Natural killer cell (primary cell): ENCODE measurements at regions not wholly inside any gene's neighbourhood (a gene's known extent, or its start where the extent isn't known, plus 50 kb on each side); places are given as distances from the start of the nearest gene placed in this dataset.

ENCODE experiments used
- ATAC-seq, 3 donors: fragments of 150-1000 bp in 2 of 3; fragments of 200-7000 bp in 1 of 3; cut with Tn5 transposase; 1 replicate in 1 of 3; 2 replicates in 2 of 3; pipeline ENCODE4 v1.10.0; 2021; ENCODE audit warnings: mild to moderate bottlenecking in 2 of 3, moderate library complexity in 2 of 3
- DNase-seq, 2 donors: peaks; one replicate each; pipeline versions ENCODE4 v3.0.0 to v3.0.0-alpha.2; 2013 to 2021; ENCODE audit warnings: mixed read lengths in 1 of 2
- H3K27ac ChIP-seq: one replicate; pipeline ENCODE4 v1.5.1; 2013; ENCODE audit warnings: mild to moderate bottlenecking, low read length
- H3K27me3 ChIP-seq: one replicate; pipeline ENCODE4 v1.6.1; 2013; ENCODE audit warnings: low read length; ENCODE audit not compliant: control insufficient read depth, insufficient read depth
- H3K36me3 ChIP-seq: one replicate; pipeline ENCODE4 v1.6.1; 2013; ENCODE audit warnings: low read length; ENCODE audit not compliant: control insufficient read depth, insufficient read depth
- H3K4me1 ChIP-seq: one replicate; pipeline ENCODE4 v1.6.1; 2013; ENCODE audit warnings: low read length; ENCODE audit not compliant: control insufficient read depth, insufficient read depth
- H3K4me3 ChIP-seq: one replicate; pipeline ENCODE4 v1.5.1; 2013; ENCODE audit warnings: low read length
- H3K9me3 ChIP-seq: one replicate; pipeline ENCODE4 v1.6.1; 2013; ENCODE audit warnings: low read length; ENCODE audit not compliant: control insufficient read depth, insufficient read depth
- H3K27ac Mint-ChIP-seq, 2 donors: one replicate each; pipeline ENCODE4 v1.8.0; 2022; ENCODE audit warnings: mild to moderate bottlenecking in 2 of 2, mixed read lengths in 2 of 2, moderate library complexity in 1 of 2
- H3K27me3 Mint-ChIP-seq, 2 donors: one replicate each; pipeline ENCODE4 v1.8.0; 2022; ENCODE audit warnings: low read depth in 2 of 2, mixed read lengths in 2 of 2
- H3K36me3 Mint-ChIP-seq: one replicate; pipeline ENCODE4 v1.8.0; 2022; ENCODE audit warnings: mixed read lengths
- H3K4me1 Mint-ChIP-seq, 2 donors: one replicate each; pipeline ENCODE4 v1.8.0; 2022; ENCODE audit warnings: mixed read lengths in 2 of 2
- H3K4me3 Mint-ChIP-seq: one replicate; pipeline ENCODE4 v1.8.0; 2022; ENCODE audit warnings: mild to moderate bottlenecking, moderate library complexity, mixed read lengths
- H3K9me3 Mint-ChIP-seq, 2 donors: one replicate each; pipeline ENCODE4 v1.8.0; 2022; ENCODE audit warnings: mixed read lengths in 2 of 2
- WGBS: methylation state at CpG from one replicate; pipeline ENCODE4 v1.1.7; 2013; ENCODE audit warnings: missing lambda C conversion rate; ENCODE audit not compliant: insufficient coverage; 5-methylcytosine and 5-hydroxymethylcytosine counted together
- intact Hi-C: fragments of 100-400 bp; cut with micrococcal nuclease; formaldehyde crosslinking; loops from one replicate; pipeline ENCODE4 v1.14.2; 2022
- TF ChIP-seq, protein P1 (sequence below): fragments of 200-600 bp; IDR thresholded peaks from one replicate; pipeline ENCODE4 v1.8.0; 2022; ENCODE audit warnings: antibody characterized with exemption

DNA sequence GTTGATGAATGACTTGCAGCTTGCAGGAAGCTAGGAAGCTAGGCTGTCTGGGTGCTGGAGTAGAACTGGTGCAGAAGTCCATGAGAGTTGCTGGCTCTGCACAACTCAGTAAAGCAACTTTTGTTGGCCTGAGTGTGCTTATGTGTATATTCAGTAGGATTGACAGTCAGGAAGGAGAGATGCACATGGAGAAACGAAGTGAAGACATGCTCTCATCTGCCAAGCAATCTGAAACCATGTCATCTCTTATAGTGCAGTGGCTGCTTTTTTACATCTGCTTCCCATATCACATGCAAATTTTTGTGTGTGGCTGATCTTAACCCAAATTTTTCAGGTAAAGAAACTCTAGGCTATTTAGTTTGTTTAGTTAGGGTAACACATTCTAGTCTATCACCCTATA lies 252.4 kb upstream of the HS3ST5 start:
- Mint-ChIP-seq H3K4me1 (no peaks in the 10 kb centered on the region), H3K36me3 (no peaks in the 10 kb centered on the region), H3K27ac (no peak overlapping the region), H3K9me3 (peaks cover 6 to 15% of the 10 kb centered on the region in 2 donors), H3K27me3 (no peaks in the 10 kb centered on the region), H3K4me3 (no peak overlapping the region)
- Histone ChIP-seq H3K9me3 (no peaks in the 10 kb centered on the region), H3K27ac (no peak overlapping the region), H3K4me3 (no peak overlapping the region), H3K36me3 (no peaks in the 10 kb centered on the region), H3K27me3 (no peaks in the 10 kb centered on the region), H3K4me1 (no peaks in the 10 kb centered on the region)
- TF ChIP-seq, protein P1, sequence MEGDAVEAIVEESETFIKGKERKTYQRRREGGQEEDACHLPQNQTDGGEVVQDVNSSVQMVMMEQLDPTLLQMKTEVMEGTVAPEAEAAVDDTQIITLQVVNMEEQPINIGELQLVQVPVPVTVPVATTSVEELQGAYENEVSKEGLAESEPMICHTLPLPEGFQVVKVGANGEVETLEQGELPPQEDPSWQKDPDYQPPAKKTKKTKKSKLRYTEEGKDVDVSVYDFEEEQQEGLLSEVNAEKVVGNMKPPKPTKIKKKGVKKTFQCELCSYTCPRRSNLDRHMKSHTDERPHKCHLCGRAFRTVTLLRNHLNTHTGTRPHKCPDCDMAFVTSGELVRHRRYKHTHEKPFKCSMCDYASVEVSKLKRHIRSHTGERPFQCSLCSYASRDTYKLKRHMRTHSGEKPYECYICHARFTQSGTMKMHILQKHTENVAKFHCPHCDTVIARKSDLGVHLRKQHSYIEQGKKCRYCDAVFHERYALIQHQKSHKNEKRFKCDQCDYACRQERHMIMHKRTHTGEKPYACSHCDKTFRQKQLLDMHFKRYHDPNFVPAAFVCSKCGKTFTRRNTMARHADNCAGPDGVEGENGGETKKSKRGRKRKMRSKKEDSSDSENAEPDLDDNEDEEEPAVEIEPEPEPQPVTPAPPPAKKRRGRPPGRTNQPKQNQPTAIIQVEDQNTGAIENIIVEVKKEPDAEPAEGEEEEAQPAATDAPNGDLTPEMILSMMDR: no peak
- intact Hi-C loops: no loop called here
- DNase-seq: no peak
- 46% methylated on average over 1 of the region's 1 CpG for WGBS
- no peak for ATAC-seq

DNA sequence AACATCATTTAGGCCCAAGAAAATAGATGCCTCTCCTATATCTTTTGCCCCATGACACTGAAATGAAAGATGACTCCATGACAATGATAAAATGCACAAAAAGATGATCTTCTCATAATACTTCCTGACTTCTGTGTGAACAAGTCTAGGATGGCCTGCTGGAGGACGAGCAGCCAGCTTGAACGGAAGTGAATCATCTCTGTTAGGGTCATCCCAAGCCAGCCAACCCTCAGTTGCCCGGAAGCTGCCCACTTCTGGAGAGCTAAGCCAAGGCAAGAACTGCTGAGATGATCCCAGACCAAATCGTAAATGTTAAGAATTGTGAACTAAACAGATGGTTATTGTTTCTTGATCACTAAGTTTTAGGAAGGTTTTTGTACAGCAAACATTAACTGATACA lies 249.7 kb upstream of the HS3ST5 start:
- no peak overlapping the region for H3K4me3 Mint-ChIP-seq
- ATAC-seq (no peak), DNase-seq (no peak)
- H3K27me3 ChIP-seq: no peaks in the 10 kb centered on the region
- H3K9me3 ChIP-seq: no peaks in the 10 kb centered on the region
- H3K27me3 Mint-ChIP-seq: no peaks in the 10 kb centered on the region
- TF ChIP-seq, protein P1: no peak
- no peak overlapping the region for H3K27ac ChIP-seq
- H3K27ac Mint-ChIP-seq: no peak overlapping the region
- no peaks in the 10 kb centered on the region for H3K36me3 Mint-ChIP-seq
- H3K9me3 Mint-ChIP-seq: peaks cover 7 to 18% of the 10 kb centered on the region in 2 donors
- H3K4me1 ChIP-seq: no peaks in the 10 kb centered on the region
- H3K4me3 ChIP-seq: no peak overlapping the region
- WGBS: 79% methylated on average over 4 of the region's 4 CpGs
- no peaks in the 10 kb centered on the region for H3K4me1 Mint-ChIP-seq
- no peaks in the 10 kb centered on the region for H3K36me3 ChIP-seq
- intact Hi-C loops: no loop called here

DNA sequence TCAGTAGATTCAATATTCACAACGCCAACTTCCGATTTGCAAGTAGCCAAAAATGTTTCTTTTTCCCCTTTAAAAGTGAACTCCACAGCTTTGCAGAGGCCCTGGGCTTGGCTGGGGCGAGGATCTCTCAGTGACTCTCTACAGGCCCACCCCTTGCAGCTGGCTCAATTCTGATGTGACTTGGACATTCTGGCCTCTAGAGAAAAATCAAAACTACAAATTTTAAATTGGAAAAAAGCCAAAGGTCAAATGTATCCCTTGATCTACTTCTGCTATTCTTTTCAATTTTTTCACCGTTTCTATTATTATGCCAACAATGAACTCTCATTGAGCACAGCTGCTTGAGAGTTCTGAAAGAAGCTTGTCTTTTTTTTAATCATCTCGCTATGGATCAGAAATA lies 245.9 kb upstream of the HS3ST5 start:
- WGBS: 85% methylated on average over 5 of the region's 5 CpGs
- no peaks in the 10 kb centered on the region for H3K4me1 Mint-ChIP-seq
- intact Hi-C loops: no loop called here
- Histone ChIP-seq H3K36me3 (no peaks in the 10 kb centered on the region), H3K4me1 (no peaks in the 10 kb centered on the region), H3K27ac (no peak overlapping the region), H3K27me3 (no peaks in the 10 kb centered on the region), H3K4me3 (no peak overlapping the region), H3K9me3 (no peaks in the 10 kb centered on the region)
- TF ChIP-seq, protein P1: no peak
- ATAC-seq (no peak), DNase-seq (no peak)
- no peak overlapping the region for H3K27ac Mint-ChIP-seq
- H3K4me3 Mint-ChIP-seq: no peak overlapping the region
- no peaks in the 10 kb centered on the region for H3K27me3 Mint-ChIP-seq
- no peaks in the 10 kb centered on the region for H3K36me3 Mint-ChIP-seq
- H3K9me3 Mint-ChIP-seq: peaks cover 12 to 20% of the 10 kb centered on the region in 2 donors

DNA sequence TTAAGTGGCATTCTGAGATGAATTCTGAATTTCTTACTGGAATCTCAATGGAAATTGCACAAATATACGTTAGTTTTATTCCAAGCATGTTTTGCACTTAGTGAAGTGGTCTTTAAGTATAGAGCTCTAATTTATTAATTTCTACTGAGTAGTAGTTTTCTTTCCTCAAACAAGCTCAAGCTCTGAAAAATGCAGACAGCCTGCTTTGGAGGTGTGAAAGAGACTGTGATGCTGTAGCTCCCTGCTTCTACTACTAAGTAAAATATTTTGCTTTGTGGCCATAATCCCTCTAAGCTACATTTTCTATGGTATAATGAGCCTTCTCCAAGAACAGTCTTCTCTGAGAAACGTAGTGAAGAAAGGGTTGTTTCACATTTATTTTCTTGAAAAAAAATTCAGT lies 243.5 kb upstream of the HS3ST5 start:
- ATAC-seq (no peak), DNase-seq (no peak)
- Mint-ChIP-seq H3K27ac (no peak overlapping the region), H3K36me3 (no peaks in the 10 kb centered on the region), H3K27me3 (no peaks in the 10 kb centered on the region), H3K4me1 (no peaks in the 10 kb centered on the region), H3K4me3 (no peak overlapping the region), H3K9me3 (peaks cover 10 to 17% of the 10 kb centered on the region in 2 donors)
- Histone ChIP-seq H3K27ac (no peak overlapping the region), H3K4me1 (no peaks in the 10 kb centered on the region), H3K9me3 (no peaks in the 10 kb centered on the region), H3K36me3 (no peaks in the 10 kb centered on the region), H3K4me3 (no peak overlapping the region), H3K27me3 (no peaks in the 10 kb centered on the region)
- WGBS: 80% methylated on average over 1 of the region's 2 CpGs
- TF ChIP-seq, protein P1: no peak
- intact Hi-C loops: no loop called here
